OCI-LY7 (cell line): ENCODE measurements at regions not wholly inside any gene's neighbourhood (a gene's known extent, or its start where the extent isn't known, plus 50 kb on each side); places are given as distances from the start of the nearest gene placed in this dataset.

Experiments
- BruUV-seq: library from RNA; stranded (reverse); fragments of 400-500 nt; replicated peaks from 2 replicates; lab custom pipeline; 2021; lab: Mats Ljungman, UMichigan
- CTCF ChIA-PET: fragments of 300-600 bp; sonication (Branson Sonifier 250); formaldehyde crosslinking; loops from one replicate; lab custom pipeline; 2022; ENCODE audit warnings: antibody characterized with exemption; ENCODE audit not compliant: unreplicated experiment; lab: Charles Lee
- POLR2A ChIA-PET: fragments of 300-600 bp; sonication (Branson Sonifier 250); formaldehyde crosslinking; loops from one replicate; lab custom pipeline; 2022; ENCODE audit warnings: antibody characterized with exemption; lab: Charles Lee
- DNase-seq: peaks from one replicate; pipeline ENCODE4 v3.0.0-alpha.2; 2015; ENCODE audit warnings: low spot score
- H2AFZ ChIP-seq: fragments of 200-600 bp; sonication (generic), shearing (Covaris generic); 2 replicates; pipeline ENCODE4 v1.6.1; 2014; ENCODE audit warnings: mild to moderate bottlenecking, antibody characterized with exemption, low read length, moderate library complexity
- H3K27ac ChIP-seq: fragments of 200-600 bp; sonication (generic); 2 replicates; pipeline ENCODE4 v1.5.1; 2014; ENCODE audit warnings: mixed run types, low read depth, mild to moderate bottlenecking, moderate library complexity, low read length, inconsistent platforms; ENCODE audit not compliant: poor library complexity, severe bottlenecking
- H3K36me3 ChIP-seq: fragments of 200-600 bp; sonication (generic); 2 replicates; pipeline ENCODE4 v1.6.1; 2014; ENCODE audit warnings: mild to moderate bottlenecking, antibody characterized with exemption, low read length, moderate library complexity, mixed read lengths; ENCODE audit not compliant: insufficient read depth
- H3K4me1 ChIP-seq: fragments of 200-600 bp; sonication (generic); 2 replicates; pipeline ENCODE4 v1.5.1; 2014; ENCODE audit warnings: mild to moderate bottlenecking, low read length; ENCODE audit not compliant: insufficient read depth, poor library complexity, severe bottlenecking
- H3K4me2 ChIP-seq: fragments of 200-600 bp; sonication (generic); 2 replicates; pipeline ENCODE4 v1.6.1; 2014; ENCODE audit warnings: mild to moderate bottlenecking, low read length
- H3K4me3 ChIP-seq: fragments of 200-600 bp; sonication (generic); 2 replicates; pipeline ENCODE4 v1.5.1; 2014; ENCODE audit warnings: mild to moderate bottlenecking, low read depth, low read length; ENCODE audit not compliant: poor library complexity, severe bottlenecking
- H3K79me2 ChIP-seq: fragments of 200-600 bp; sonication (generic); 2 replicates; pipeline ENCODE4 v1.6.1; 2016; ENCODE audit warnings: low read depth, mild to moderate bottlenecking, low read length, moderate library complexity, mixed read lengths; ENCODE audit not compliant: insufficient read depth
- H3K9me2 ChIP-seq: fragments of 200-600 bp; sonication (generic); 2 replicates; pipeline ENCODE4 v1.6.1; 2016; ENCODE audit warnings: mild to moderate bottlenecking, low read length, mixed read lengths; ENCODE audit not compliant: insufficient read depth
- H3K9me3 ChIP-seq: fragments of 200-600 bp; sonication (generic); 2 replicates; pipeline ENCODE4 v1.6.1; 2014; ENCODE audit warnings: mild to moderate bottlenecking, mixed run types, low read length, mixed read lengths
- H4K20me1 ChIP-seq: fragments of 200-600 bp; sonication (generic); 2 replicates; pipeline ENCODE4 v1.6.1; 2014; ENCODE audit warnings: mild to moderate bottlenecking, antibody characterized with exemption, low read length, moderate library complexity, mixed read lengths; ENCODE audit not compliant: insufficient read depth
- CTCF ChIP-seq: fragments of 200-600 bp; sonication (generic); conservative IDR thresholded peaks from 2 replicates; pipeline ENCODE4 v1.5.1; 2014; ENCODE audit warnings: mild to moderate bottlenecking, antibody characterized with exemption, low read length, moderate library complexity, mixed read lengths
- EZH2phosphoT487 ChIP-seq: fragments of 200-600 bp; sonication (generic); IDR thresholded peaks from 2 replicates; pipeline ENCODE4 v1.6.1; 2018; ENCODE audit warnings: low read depth, borderline replicate concordance, mild to moderate bottlenecking, mixed run types, antibody characterized with exemption, low read length, moderate library complexity, mixed read lengths
- intact Hi-C: fragments of 100-400 bp; cut with micrococcal nuclease; formaldehyde crosslinking; loops from one replicate; pipeline ENCODE4 v1.10.0; 2022; ENCODE audit not compliant: unreplicated experiment

GRCh38 chr12:42684802-42685071 is 95.2 kb upstream of the PRICKLE1 start:
- no peaks in the 10 kb centered on the region for H3K79me2 ChIP-seq
- POLR2A ChIA-PET = no interaction called here
- H3K4me2 ChIP-seq = no peak overlapping the region
- H3K36me3 ChIP-seq = no peaks in the 10 kb centered on the region
- intact Hi-C loops = no loop called here
- no peak overlapping the region for H3K27ac ChIP-seq
- no peaks in the 10 kb centered on the region for H3K9me2 ChIP-seq
- H2AFZ ChIP-seq = no peak overlapping the region
- no peaks in the 10 kb centered on the region for H3K9me3 ChIP-seq
- no peak overlapping the region for H3K4me3 ChIP-seq
- H3K4me1 ChIP-seq = no peaks in the 10 kb centered on the region
- no peaks in the 10 kb centered on the region for H4K20me1 ChIP-seq
- no TSS peak for BruUV-seq
- no peak for DNase-seq
- TF ChIP-seq EZH2phosphoT487 = no peak
- no peak for TF ChIP-seq CTCF
- CTCF ChIA-PET = no interaction called here

- no peak overlapping the region for H3K4me2 ChIP-seq
- H3K9me3 ChIP-seq = no peaks in the 10 kb centered on the region
- no peaks in the 10 kb centered on the region for H3K36me3 ChIP-seq
- no peaks in the 10 kb centered on the region for H3K9me2 ChIP-seq
- no peaks in the 10 kb centered on the region for H4K20me1 ChIP-seq
- intact Hi-C loops = no loop called here
- H3K27ac ChIP-seq = no peak overlapping the region
- no peak overlapping the region for H3K4me3 ChIP-seq
- CTCF ChIA-PET = no interaction called here
- no TSS peak for BruUV-seq
- POLR2A ChIA-PET = interaction anchor here (0.7 kb wide), 1 partner anchor 1688 kb away, joined by 3 read pairs; no protein-coding TSS in a partner anchor
- H2AFZ ChIP-seq = no peak overlapping the region
- DNase-seq = no peak
- TF ChIP-seq CTCF (no peak), EZH2phosphoT487 (no peak)
- no peaks in the 10 kb centered on the region for H3K4me1 ChIP-seq
- no peaks in the 10 kb centered on the region for H3K79me2 ChIP-seq
Observed at GRCh38 chr12:42683933-42684801, 94.6 kb upstream of the PRICKLE1 start.

GRCh38 chr12:42683266-42683665 is 93.7 kb upstream of the PRICKLE1 start:
- DNase-seq = no peak
- intact Hi-C loops = no loop called here
- Histone ChIP-seq H4K20me1 (no peaks in the 10 kb centered on the region), H3K36me3 (no peaks in the 10 kb centered on the region), H3K4me2 (no peak overlapping the region), H3K4me3 (no peak overlapping the region), H3K27ac (no peak overlapping the region), H3K79me2 (no peaks in the 10 kb centered on the region), H3K9me3 (no peaks in the 10 kb centered on the region), H3K9me2 (no peaks in the 10 kb centered on the region), H3K4me1 (no peaks in the 10 kb centered on the region), H2AFZ (no peak overlapping the region)
- ChIA-PET CTCF (no interaction called here), POLR2A (interaction anchor here (0.7 kb wide), 1 partner anchor 1687 kb away, joined by 3 read pairs; no protein-coding TSS in a partner anchor)
- BruUV-seq = no TSS peak
- no peak for TF ChIP-seq EZH2phosphoT487
- no peak for TF ChIP-seq CTCF
